Trophoblast cell (in vitro differentiated cells and primary cell): ENCODE measurements at regions not wholly inside any gene's neighbourhood (a gene's known extent, or its start where the extent isn't known, plus 50 kb on each side); places are given as distances from the start of the nearest gene placed in this dataset.
"Not testable (repeated sequence)": the region's sequence is repeated elsewhere in the genome, so short reads cannot be mapped to it uniquely, and the experiment has no call there.

Source experiments
- DNase-seq, 2 donors: peaks; one replicate each; pipeline ENCODE4 v3.0.0-alpha.2; 2016
- H2AFZ ChIP-seq: 2 replicates; pipeline ENCODE4 v1.6.1; 2013; ENCODE audit warnings: low read length, moderate library complexity, mild to moderate bottlenecking; ENCODE audit not compliant: insufficient read depth, poor library complexity
- H2AK5ac ChIP-seq: 2 replicates; pipeline ENCODE4 v1.6.1; 2013; ENCODE audit warnings: mild to moderate bottlenecking, low read length
- H2BK120ac ChIP-seq: 2 replicates; pipeline ENCODE4 v1.6.1; 2013; ENCODE audit warnings: low read length, mild to moderate bottlenecking, moderate library complexity; ENCODE audit not compliant: insufficient read depth, poor library complexity
- H2BK12ac ChIP-seq: 2 replicates; pipeline ENCODE4 v1.6.1; 2013; ENCODE audit warnings: mild to moderate bottlenecking, low read length, moderate library complexity
- H2BK5ac ChIP-seq: 2 replicates; pipeline ENCODE4 v1.6.1; 2013; ENCODE audit warnings: low read length, low read depth, moderate library complexity, mild to moderate bottlenecking; ENCODE audit not compliant: poor library complexity
- H3K14ac ChIP-seq: 2 replicates; pipeline ENCODE4 v1.6.1; 2013; ENCODE audit warnings: mild to moderate bottlenecking, low read length
- H3K18ac ChIP-seq: 2 replicates; pipeline ENCODE4 v1.6.1; 2013; ENCODE audit warnings: mild to moderate bottlenecking, low read length
- H3K23ac ChIP-seq: 2 replicates; pipeline ENCODE4 v1.6.1; 2013; ENCODE audit warnings: low read length
- H3K27ac ChIP-seq: 2 replicates; pipeline ENCODE4 v1.5.1; 2013; ENCODE audit warnings: low read depth, mild to moderate bottlenecking, inconsistent platforms, low read length, moderate library complexity
- H3K27me3 ChIP-seq: 2 replicates; pipeline ENCODE4 v1.6.1; 2013; ENCODE audit warnings: inconsistent platforms, mild to moderate bottlenecking, low read length, moderate library complexity; ENCODE audit not compliant: insufficient read depth
- H3K36me3 ChIP-seq, 2 experiments: 1 replicate in 1 of 2; 2 replicates in 1 of 2; pipeline ENCODE4 v1.6.1; 2013; ENCODE audit warnings: low read length in 2 of 2, mild to moderate bottlenecking in 2 of 2, moderate library complexity in 1 of 2; ENCODE audit not compliant: insufficient read depth in 2 of 2, control insufficient read depth in 1 of 2
- H3K4ac ChIP-seq: 2 replicates; pipeline ENCODE4 v1.6.1; 2013; ENCODE audit warnings: low read depth, mild to moderate bottlenecking, low read length, moderate library complexity
- H3K4me1 ChIP-seq, 2 experiments: 1 replicate in 1 of 2; 2 replicates in 1 of 2; pipeline ENCODE4 v1.6.1; 2013; ENCODE audit warnings: low read length in 2 of 2, mild to moderate bottlenecking in 2 of 2, moderate library complexity in 1 of 2; ENCODE audit not compliant: insufficient read depth in 2 of 2, control insufficient read depth in 1 of 2
- H3K4me2 ChIP-seq: 2 replicates; pipeline ENCODE4 v1.6.1; 2013; ENCODE audit warnings: inconsistent platforms, mild to moderate bottlenecking, low read length, moderate library complexity
- H3K4me3 ChIP-seq: 2 replicates; pipeline ENCODE4 v1.5.1; 2013; ENCODE audit warnings: mild to moderate bottlenecking, low read depth, low read length, inconsistent platforms
- H3K79me1 ChIP-seq: one replicate; pipeline ENCODE4 v1.6.1; 2013; ENCODE audit warnings: low read length
- H3K79me2 ChIP-seq: 2 replicates; pipeline ENCODE4 v1.6.1; 2013; ENCODE audit warnings: low read length, mild to moderate bottlenecking; ENCODE audit not compliant: control insufficient read depth, insufficient read depth, poor library complexity
- H3K9ac ChIP-seq: 2 replicates; pipeline ENCODE4 v1.6.1; 2013; ENCODE audit warnings: mild to moderate bottlenecking, low read length
- H3K9me3 ChIP-seq: 2 replicates; pipeline ENCODE4 v1.6.1; 2013; ENCODE audit warnings: low read depth, mild to moderate bottlenecking, control low read depth, inconsistent platforms, low read length; ENCODE audit not compliant: insufficient read depth
- H4K12ac ChIP-seq: 2 replicates; pipeline ENCODE4 v1.6.1; 2013; ENCODE audit warnings: low read depth, mild to moderate bottlenecking, low read length, moderate library complexity
- H4K8ac ChIP-seq: 2 replicates; pipeline ENCODE4 v1.6.1; 2013; ENCODE audit warnings: low read depth, mild to moderate bottlenecking, low read length, moderate library complexity
- H4K91ac ChIP-seq: one replicate; pipeline ENCODE4 v1.6.1; 2013; ENCODE audit warnings: low read depth, mild to moderate bottlenecking, low read length, moderate library complexity
- WGBS: extraction: QIAGEN DNeasy Blood & Tissue Kit; methylation state at CpG from one replicate; pipeline ENCODE4 v1.1.7; 2013; ENCODE audit warnings: missing lambda C conversion rate; ENCODE audit not compliant: insufficient read length, insufficient coverage; ENCODE audit errors: extremely low coverage; 5-methylcytosine and 5-hydroxymethylcytosine counted together

- Histone ChIP-seq H2AK5ac (no peak overlapping the region), H3K4ac (no peak overlapping the region), H2AFZ (no peak overlapping the region), H2BK120ac (no peak overlapping the region), H3K4me2 (no peak overlapping the region), H4K91ac (peak overlapping the region; percentile 44), H3K14ac (no peak overlapping the region), H3K36me3 (no peaks in the 10 kb centered on the region), H4K12ac (no peak overlapping the region), H3K27ac (no peak overlapping the region), H3K27me3 (no peaks in the 10 kb centered on the region), H3K4me3 (no peak overlapping the region), H3K9ac (no peak overlapping the region), H3K9me3 (no peaks in the 10 kb centered on the region), H2BK12ac (peak overlapping the region; percentile 48), H3K18ac (no peak overlapping the region), H3K23ac (no peak overlapping the region), H4K8ac (no peak overlapping the region), H3K79me2 (peaks cover 9% of the 10 kb centered on the region), H3K79me1 (peaks cover 44% of the 10 kb centered on the region), H3K4me1 (peaks cover 35 to 40% of the 10 kb centered on the region in 2 experiments), H2BK5ac (no peak overlapping the region)
- WGBS, result no CpG with 5 or more reads among the region's 5 CpGs
- no peak for DNase-seq
These were observed 67.5 kb upstream of the SMAD6 start for GRCh38 chr15:66634540-66634939.

GRCh38 chr15:66635006-66635405 is 67.0 kb upstream of the SMAD6 start:
- Histone ChIP-seq H2AK5ac (no peak overlapping the region), H4K12ac (no peak overlapping the region), H2BK12ac (peak overlapping the region; percentile 84), H3K4me1 (peaks cover 31 to 35% of the 10 kb centered on the region in 2 experiments), H4K91ac (peak overlapping the region; percentile 41), H3K14ac (peak overlapping the region; percentile 56), H3K9me3 (no peaks in the 10 kb centered on the region), H3K4me3 (no peak overlapping the region), H3K4ac (no peak overlapping the region), H3K4me2 (no peak overlapping the region), H3K18ac (no peak overlapping the region), H2BK5ac (peak overlapping the region; percentile 13), H3K79me2 (peaks cover 6% of the 10 kb centered on the region), H3K79me1 (peaks cover 42% of the 10 kb centered on the region), H4K8ac (no peak overlapping the region), H3K36me3 (no peaks in the 10 kb centered on the region), H2BK120ac (peak overlapping the region; percentile 46), H3K9ac (no peak overlapping the region), H3K27me3 (no peaks in the 10 kb centered on the region), H2AFZ (no peak overlapping the region), H3K23ac (no peak overlapping the region), H3K27ac (no peak overlapping the region)
- no peak for DNase-seq
- WGBS, result no CpG with 5 or more reads among the region's 5 CpGs

GRCh38 chr15:66635817-66636216 is 66.2 kb upstream of the SMAD6 start:
- Histone ChIP-seq H4K12ac (no peak overlapping the region), H2BK120ac (peak overlapping the region; percentile 30), H3K27ac (no peak overlapping the region), H3K4me2 (no peak overlapping the region), H3K9me3 (no peaks in the 10 kb centered on the region), H2AK5ac (peak overlapping the region; percentile 5), H3K36me3 (no peaks in the 10 kb centered on the region), H4K91ac (peak overlapping the region; percentile 11), H3K27me3 (no peaks in the 10 kb centered on the region), H2BK5ac (no peak overlapping the region), H3K14ac (no peak overlapping the region), H3K79me1 (peaks cover 35% of the 10 kb centered on the region), H2AFZ (no peak overlapping the region), H4K8ac (peak overlapping the region; percentile 22), H3K4ac (no peak overlapping the region), H3K79me2 (peaks cover 2% of the 10 kb centered on the region), H2BK12ac (peak overlapping the region; percentile 67), H3K18ac (no peak overlapping the region), H3K9ac (no peak overlapping the region), H3K4me3 (no peak overlapping the region), H3K4me1 (peaks cover 22 to 27% of the 10 kb centered on the region in 2 experiments), H3K23ac (no peak overlapping the region)
- no CpG with 5 or more reads among the region's 4 CpGs for WGBS
- DNase-seq, result no peak

GRCh38 chr15:66637044-66637443 is 65.0 kb upstream of the SMAD6 start:
- not testable (repeated sequence) for H4K8ac ChIP-seq, H2AFZ ChIP-seq, H3K4me3 ChIP-seq, H3K14ac ChIP-seq, H3K23ac ChIP-seq, H3K36me3 ChIP-seq, H3K4me2 ChIP-seq, H3K18ac ChIP-seq, DNase-seq, H4K12ac ChIP-seq, H3K9me3 ChIP-seq, H2AK5ac ChIP-seq, H3K27ac ChIP-seq, H3K79me2 ChIP-seq, H3K27me3 ChIP-seq, H3K9ac ChIP-seq, H4K91ac ChIP-seq, H3K4ac ChIP-seq, H2BK120ac ChIP-seq, H2BK5ac ChIP-seq
- Histone ChIP-seq H2BK12ac (peak overlapping the region; percentile 78), H3K79me1 (peaks cover 25% of the 10 kb centered on the region), H3K4me1 (peaks cover 12 to 20% of the 10 kb centered on the region in 2 experiments)
- no CpG with 5 or more reads among the region's 9 CpGs for WGBS
